ENCODE measurements at regions not wholly inside any gene's neighbourhood (a gene's known extent, or its start where the extent isn't known, plus 50 kb on each side); places are given as distances from the start of the nearest gene placed in this dataset.

DNA sequence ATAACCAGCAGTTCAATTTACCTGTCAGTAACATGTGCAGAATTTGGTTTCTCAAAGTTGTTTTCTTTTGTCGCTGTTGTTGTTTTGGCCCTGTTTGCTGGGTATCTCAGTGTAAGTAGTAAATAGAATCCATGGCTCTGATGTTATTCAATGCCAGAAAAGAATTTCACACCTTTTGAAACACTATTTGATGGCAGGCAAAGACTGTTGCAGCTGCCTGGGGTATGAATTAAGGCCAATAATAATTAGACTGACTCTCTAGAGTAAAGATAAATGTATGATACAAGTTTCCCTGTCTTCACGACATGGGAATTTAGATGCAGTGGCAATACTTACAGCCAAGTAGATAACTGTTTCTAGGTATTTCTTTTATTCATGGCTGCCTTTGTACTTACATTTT, 281.4 kb downstream of the CD83 start:
- 87 to 89% methylated on average over 2 of the region's 2 CpGs for WGBS, 2 donors

DNA sequence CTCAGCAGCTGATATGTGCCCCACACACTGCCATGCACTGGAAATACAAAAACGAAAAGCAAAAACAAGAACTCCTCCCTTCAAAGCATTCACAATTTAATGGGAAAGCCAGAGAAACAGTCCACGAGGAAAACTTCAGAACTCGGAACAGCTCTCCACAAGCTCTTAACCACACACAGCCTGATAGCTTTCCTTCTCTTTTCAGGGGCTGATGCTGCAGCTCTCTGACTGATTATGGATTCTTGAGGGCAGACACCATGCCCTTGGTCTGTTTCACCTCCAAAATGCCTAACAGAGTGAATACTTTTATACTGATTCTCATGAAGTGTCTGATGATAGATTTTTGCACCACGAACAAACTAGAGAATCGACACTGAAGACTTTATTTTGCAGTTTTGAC, 282.1 kb downstream of the CD83 start:
- no peak overlapping the region for H3K27ac ChIP-seq
- TF ChIP-seq POLR2AphosphoS5 (IDR thresholded peaks at IDR 0.05) (no peak), POLR2A (IDR thresholded peaks at IDR 0.05) (no peak), EP300 (IDR thresholded peaks at IDR 0.05) (no peak)
- TF ChIP-seq, protein P1, sequence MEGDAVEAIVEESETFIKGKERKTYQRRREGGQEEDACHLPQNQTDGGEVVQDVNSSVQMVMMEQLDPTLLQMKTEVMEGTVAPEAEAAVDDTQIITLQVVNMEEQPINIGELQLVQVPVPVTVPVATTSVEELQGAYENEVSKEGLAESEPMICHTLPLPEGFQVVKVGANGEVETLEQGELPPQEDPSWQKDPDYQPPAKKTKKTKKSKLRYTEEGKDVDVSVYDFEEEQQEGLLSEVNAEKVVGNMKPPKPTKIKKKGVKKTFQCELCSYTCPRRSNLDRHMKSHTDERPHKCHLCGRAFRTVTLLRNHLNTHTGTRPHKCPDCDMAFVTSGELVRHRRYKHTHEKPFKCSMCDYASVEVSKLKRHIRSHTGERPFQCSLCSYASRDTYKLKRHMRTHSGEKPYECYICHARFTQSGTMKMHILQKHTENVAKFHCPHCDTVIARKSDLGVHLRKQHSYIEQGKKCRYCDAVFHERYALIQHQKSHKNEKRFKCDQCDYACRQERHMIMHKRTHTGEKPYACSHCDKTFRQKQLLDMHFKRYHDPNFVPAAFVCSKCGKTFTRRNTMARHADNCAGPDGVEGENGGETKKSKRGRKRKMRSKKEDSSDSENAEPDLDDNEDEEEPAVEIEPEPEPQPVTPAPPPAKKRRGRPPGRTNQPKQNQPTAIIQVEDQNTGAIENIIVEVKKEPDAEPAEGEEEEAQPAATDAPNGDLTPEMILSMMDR (IDR thresholded peaks at IDR 0.05), result no peak
- H3K4me1 ChIP-seq, result no peaks in the 10 kb centered on the region
- no peaks in the 10 kb centered on the region for H3K27me3 ChIP-seq
- WGBS, 2 donors, result 80 to 84% methylated on average over 5 of the region's 5 CpGs
- no peak overlapping the region for H3K4me3 ChIP-seq
- ATAC-seq (ENCODE audit: low FRiP score in 2 of 2) (no peak), DNase-seq (no peak)
- H3K36me3 ChIP-seq, result no peaks in the 10 kb centered on the region
- no peaks in the 10 kb centered on the region for H3K9me3 ChIP-seq

More for the DNA sequence above, 281.4 kb downstream of the CD83 start:
- DNase-seq (no peak), ATAC-seq (ENCODE audit: low FRiP score in 2 of 2) (no peak)
- no peaks in the 10 kb centered on the region for H3K9me3 ChIP-seq
- H3K4me3 ChIP-seq, result no peak overlapping the region
- H3K27ac ChIP-seq, result no peak overlapping the region
- TF ChIP-seq POLR2AphosphoS5 (IDR thresholded peaks at IDR 0.05) (no peak), POLR2A (IDR thresholded peaks at IDR 0.05) (no peak), EP300 (IDR thresholded peaks at IDR 0.05) (no peak)
- TF ChIP-seq, protein P1 (IDR thresholded peaks at IDR 0.05), result no peak
- no peaks in the 10 kb centered on the region for H3K27me3 ChIP-seq
- H3K36me3 ChIP-seq, result no peaks in the 10 kb centered on the region
- no peaks in the 10 kb centered on the region for H3K4me1 ChIP-seq

DNA sequence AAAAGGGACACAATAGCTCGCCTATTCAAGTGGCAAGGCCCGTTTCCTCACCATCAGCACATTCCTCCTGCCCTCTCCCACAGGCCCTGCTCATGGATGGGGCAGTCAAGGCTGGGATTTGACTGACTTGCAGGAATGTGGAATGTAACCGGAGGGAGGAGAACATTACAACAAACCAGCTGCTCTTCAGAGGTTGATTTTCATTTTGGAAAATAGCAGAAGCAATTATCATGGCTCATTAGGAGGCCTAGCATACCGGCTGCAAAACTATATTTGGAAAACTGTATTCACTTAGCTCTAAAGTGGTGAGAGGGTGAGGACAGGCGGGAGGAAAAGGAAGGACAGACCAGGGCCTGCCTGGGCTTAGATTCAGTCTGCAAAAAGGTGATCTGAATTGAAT, 283.7 kb downstream of the CD83 start:
- H3K4me3 ChIP-seq, result no peak overlapping the region
- ATAC-seq (ENCODE audit: low FRiP score in 2 of 2) (no peak), DNase-seq (no peak)
- TF ChIP-seq, protein P1 (IDR thresholded peaks at IDR 0.05), result no peak
- no peak for TF ChIP-seq POLR2AphosphoS5 (IDR thresholded peaks at IDR 0.05)
- no peak for TF ChIP-seq EP300 (IDR thresholded peaks at IDR 0.05)
- no peak for TF ChIP-seq POLR2A (IDR thresholded peaks at IDR 0.05)
- H3K36me3 ChIP-seq, result no peaks in the 10 kb centered on the region
- H3K27ac ChIP-seq, result no peak overlapping the region
- no peaks in the 10 kb centered on the region for H3K9me3 ChIP-seq
- H3K4me1 ChIP-seq, result no peaks in the 10 kb centered on the region
- no peaks in the 10 kb centered on the region for H3K27me3 ChIP-seq
- WGBS, 2 donors, result 82 to 92% methylated on average over 5 of the region's 5 CpGs

DNA sequence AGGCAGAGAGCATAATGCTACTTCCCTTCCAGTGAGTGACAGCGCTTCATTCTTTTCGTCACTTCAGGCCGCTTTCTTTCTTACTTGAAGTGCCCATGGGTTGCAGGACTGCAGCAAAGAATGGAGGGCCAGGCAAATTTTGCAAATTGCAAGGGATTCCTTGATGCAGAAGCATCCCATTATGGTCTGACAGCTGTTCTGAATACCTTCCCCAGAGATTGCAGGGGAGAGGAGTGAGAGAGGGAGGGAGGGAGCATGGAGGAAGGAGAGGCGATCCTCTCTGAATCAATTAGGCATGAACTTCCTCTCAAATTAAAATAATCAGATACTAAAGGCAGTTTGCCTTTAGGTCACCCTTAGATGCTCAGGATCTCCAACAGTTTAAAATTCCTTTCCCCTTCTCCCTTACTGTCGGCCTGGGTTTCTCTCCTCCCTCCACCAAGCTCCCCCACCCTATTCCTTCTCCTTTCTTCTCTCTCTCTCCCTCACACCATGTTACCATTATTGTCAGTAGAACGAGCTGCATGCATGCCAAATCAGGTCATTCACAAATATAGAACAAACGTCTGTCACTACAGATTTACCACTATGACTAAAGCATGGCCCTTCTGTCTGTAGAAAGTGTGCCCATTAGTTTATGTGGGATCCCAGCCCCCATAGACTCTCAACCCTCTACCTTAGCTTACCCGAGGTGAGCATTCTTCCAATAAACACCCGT, 289.2 kb downstream of the CD83 start:
- no peaks in the 10 kb centered on the region for H3K36me3 ChIP-seq
- no peaks in the 10 kb centered on the region for H3K4me1 ChIP-seq
- no peak for ATAC-seq (ENCODE audit: low FRiP score in 2 of 2)
- H3K9me3 ChIP-seq, result no peaks in the 10 kb centered on the region
- TF ChIP-seq POLR2AphosphoS5 (IDR thresholded peaks at IDR 0.05), result no peak
- TF ChIP-seq POLR2A (IDR thresholded peaks at IDR 0.05), result no peak
- no peak for TF ChIP-seq EP300 (IDR thresholded peaks at IDR 0.05)
- TF ChIP-seq, protein P1 (IDR thresholded peaks at IDR 0.05), result no peak
- no peak overlapping the region for H3K4me3 ChIP-seq
- no peak overlapping the region for H3K27ac ChIP-seq
- WGBS, 2 donors, result 78 to 83% methylated on average over 9 of the region's 9 CpGs
- no peaks in the 10 kb centered on the region for H3K27me3 ChIP-seq
- DNase-seq, result no peak

DNA sequence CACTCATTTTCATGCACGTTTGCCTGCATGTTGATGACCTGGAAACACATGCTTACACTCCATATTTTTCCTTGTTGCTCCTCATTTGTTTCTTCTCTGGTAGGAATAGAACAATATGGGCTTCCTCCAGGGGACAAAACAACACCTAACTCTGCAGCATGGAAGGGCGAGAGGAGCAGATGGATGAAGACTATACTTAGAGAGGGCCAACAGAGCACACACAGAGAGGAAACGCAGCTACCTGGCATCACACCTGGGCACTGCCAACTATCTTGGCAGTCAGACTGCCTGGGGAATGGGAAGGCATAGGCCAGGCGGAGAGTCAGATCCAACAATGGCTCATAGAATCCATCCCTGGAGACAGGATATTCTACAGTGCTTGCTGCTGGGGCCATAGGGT, 290.9 kb downstream of the CD83 start:
- Histone ChIP-seq H3K4me3 (no peak overlapping the region), H3K9me3 (no peaks in the 10 kb centered on the region), H3K27ac (no peak overlapping the region), H3K4me1 (no peaks in the 10 kb centered on the region), H3K36me3 (no peaks in the 10 kb centered on the region), H3K27me3 (no peaks in the 10 kb centered on the region)
- ATAC-seq (ENCODE audit: low FRiP score in 2 of 2), result no peak
- no peak for DNase-seq
- TF ChIP-seq POLR2A (IDR thresholded peaks at IDR 0.05) (no peak), POLR2AphosphoS5 (IDR thresholded peaks at IDR 0.05) (no peak), EP300 (IDR thresholded peaks at IDR 0.05) (no peak)
- WGBS, 2 donors, result 85 to 93% methylated on average over 3 to 4 of the region's 4 CpGs

Data from upper lobe of left lung (tissue), 6 donors.